ENCODE measurements at regions not wholly inside any gene's neighbourhood (a gene's known extent, or its start where the extent isn't known, plus 50 kb on each side); places are given as distances from the start of the nearest gene placed in this dataset.

DNA sequence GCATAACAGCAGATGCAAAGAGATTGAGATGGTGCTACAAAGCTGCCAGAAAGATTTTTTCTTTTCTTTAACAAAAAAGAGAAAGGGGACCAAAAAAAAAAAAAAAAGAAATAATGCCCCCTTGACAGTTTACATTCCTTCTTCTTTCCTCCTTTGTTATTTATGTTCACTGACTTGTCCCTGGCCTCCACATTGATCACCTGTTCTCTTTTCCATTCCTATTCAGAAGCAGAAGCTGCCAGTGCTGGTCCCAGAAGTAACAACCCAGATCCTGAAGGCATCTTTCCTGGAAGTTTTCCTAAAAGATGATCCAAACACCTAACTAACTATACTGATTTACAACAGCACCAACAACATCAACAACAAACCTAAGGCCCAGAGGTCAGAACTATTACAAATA, 728.1 kb downstream of the KCNJ2 start:
- TF ChIP-seq, protein P1, sequence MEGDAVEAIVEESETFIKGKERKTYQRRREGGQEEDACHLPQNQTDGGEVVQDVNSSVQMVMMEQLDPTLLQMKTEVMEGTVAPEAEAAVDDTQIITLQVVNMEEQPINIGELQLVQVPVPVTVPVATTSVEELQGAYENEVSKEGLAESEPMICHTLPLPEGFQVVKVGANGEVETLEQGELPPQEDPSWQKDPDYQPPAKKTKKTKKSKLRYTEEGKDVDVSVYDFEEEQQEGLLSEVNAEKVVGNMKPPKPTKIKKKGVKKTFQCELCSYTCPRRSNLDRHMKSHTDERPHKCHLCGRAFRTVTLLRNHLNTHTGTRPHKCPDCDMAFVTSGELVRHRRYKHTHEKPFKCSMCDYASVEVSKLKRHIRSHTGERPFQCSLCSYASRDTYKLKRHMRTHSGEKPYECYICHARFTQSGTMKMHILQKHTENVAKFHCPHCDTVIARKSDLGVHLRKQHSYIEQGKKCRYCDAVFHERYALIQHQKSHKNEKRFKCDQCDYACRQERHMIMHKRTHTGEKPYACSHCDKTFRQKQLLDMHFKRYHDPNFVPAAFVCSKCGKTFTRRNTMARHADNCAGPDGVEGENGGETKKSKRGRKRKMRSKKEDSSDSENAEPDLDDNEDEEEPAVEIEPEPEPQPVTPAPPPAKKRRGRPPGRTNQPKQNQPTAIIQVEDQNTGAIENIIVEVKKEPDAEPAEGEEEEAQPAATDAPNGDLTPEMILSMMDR (IDR thresholded peaks at IDR 0.05; ENCODE audit: insufficient read depth, low read length): no peak
- TF ChIP-seq, protein P2, sequence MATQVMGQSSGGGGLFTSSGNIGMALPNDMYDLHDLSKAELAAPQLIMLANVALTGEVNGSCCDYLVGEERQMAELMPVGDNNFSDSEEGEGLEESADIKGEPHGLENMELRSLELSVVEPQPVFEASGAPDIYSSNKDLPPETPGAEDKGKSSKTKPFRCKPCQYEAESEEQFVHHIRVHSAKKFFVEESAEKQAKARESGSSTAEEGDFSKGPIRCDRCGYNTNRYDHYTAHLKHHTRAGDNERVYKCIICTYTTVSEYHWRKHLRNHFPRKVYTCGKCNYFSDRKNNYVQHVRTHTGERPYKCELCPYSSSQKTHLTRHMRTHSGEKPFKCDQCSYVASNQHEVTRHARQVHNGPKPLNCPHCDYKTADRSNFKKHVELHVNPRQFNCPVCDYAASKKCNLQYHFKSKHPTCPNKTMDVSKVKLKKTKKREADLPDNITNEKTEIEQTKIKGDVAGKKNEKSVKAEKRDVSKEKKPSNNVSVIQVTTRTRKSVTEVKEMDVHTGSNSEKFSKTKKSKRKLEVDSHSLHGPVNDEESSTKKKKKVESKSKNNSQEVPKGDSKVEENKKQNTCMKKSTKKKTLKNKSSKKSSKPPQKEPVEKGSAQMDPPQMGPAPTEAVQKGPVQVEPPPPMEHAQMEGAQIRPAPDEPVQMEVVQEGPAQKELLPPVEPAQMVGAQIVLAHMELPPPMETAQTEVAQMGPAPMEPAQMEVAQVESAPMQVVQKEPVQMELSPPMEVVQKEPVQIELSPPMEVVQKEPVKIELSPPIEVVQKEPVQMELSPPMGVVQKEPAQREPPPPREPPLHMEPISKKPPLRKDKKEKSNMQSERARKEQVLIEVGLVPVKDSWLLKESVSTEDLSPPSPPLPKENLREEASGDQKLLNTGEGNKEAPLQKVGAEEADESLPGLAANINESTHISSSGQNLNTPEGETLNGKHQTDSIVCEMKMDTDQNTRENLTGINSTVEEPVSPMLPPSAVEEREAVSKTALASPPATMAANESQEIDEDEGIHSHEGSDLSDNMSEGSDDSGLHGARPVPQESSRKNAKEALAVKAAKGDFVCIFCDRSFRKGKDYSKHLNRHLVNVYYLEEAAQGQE (IDR thresholded peaks at IDR 0.05; ENCODE audit: insufficient replicate concordance, low read depth): no peak
- TF ChIP-seq POLR2AphosphoS5 (IDR thresholded peaks at IDR 0.05; ENCODE audit: low read depth) (no peak), GABPA (IDR thresholded peaks at IDR 0.05; ENCODE audit: low read depth) (no peak), SPI1 (IDR thresholded peaks at IDR 0.05; ENCODE audit: borderline replicate concordance, low read depth) (no peak)

Data from HL-60 (cell line).